DMS53 (cell line): ENCODE measurements at regions not wholly inside any gene's neighbourhood (a gene's known extent, or its start where the extent isn't known, plus 50 kb on each side); places are given as distances from the start of the nearest gene placed in this dataset.
"Not testable (repeated sequence)": the region's sequence is repeated elsewhere in the genome, so short reads cannot be mapped to it uniquely, and the experiment has no call there.

Experiments
- DNase-seq: peaks from one replicate; lab custom pipeline; 2025; lab: John Stamatoyannopoulos, UW

GRCh38 chr7:20520530-20520929 lies 94.9 kb upstream of the ABCB5 start:
- no peak for DNase-seq

GRCh38 chr7:20521243-20521642 lies 94.2 kb upstream of the ABCB5 start:
- DNase-seq, result no peak

GRCh38 chr7:20529260-20529659 lies 86.2 kb upstream of the ABCB5 start:
- peak; percentile 53 for DNase-seq

- no peak for DNase-seq
Measured at GRCh38 chr7:20532890-20533289, 82.6 kb upstream of the ABCB5 start.

- DNase-seq, result no peak
Measured at GRCh38 chr7:20534543-20534942, 80.9 kb upstream of the ABCB5 start.

GRCh38 chr7:20535541-20535940 lies 79.9 kb upstream of the ABCB5 start:
- DNase-seq, result no peak

- peak; percentile 87 for DNase-seq
Measured at GRCh38 chr7:20539201-20539600, 76.3 kb upstream of the ABCB5 start.

- DNase-seq, result peak; percentile 20
Measured at GRCh38 chr7:20541608-20542349, 73.7 kb upstream of the ABCB5 start.

GRCh38 chr7:20542594-20542993 lies 72.9 kb upstream of the ABCB5 start:
- DNase-seq, result no peak

- no peak for DNase-seq
Measured at GRCh38 chr7:20543500-20543899, 72.0 kb upstream of the ABCB5 start.

GRCh38 chr7:20545016-20545415 lies 70.5 kb upstream of the ABCB5 start:
- DNase-seq, result no peak

GRCh38 chr7:20546958-20547357 lies 68.5 kb upstream of the ABCB5 start:
- DNase-seq, result not testable (repeated sequence)

- DNase-seq, result no peak
Measured at GRCh38 chr7:20554072-20554471, 61.4 kb upstream of the ABCB5 start.

- DNase-seq, result no peak
Measured at GRCh38 chr7:20556091-20556490, 59.4 kb upstream of the ABCB5 start.

GRCh38 chr7:20557116-20557515 lies 58.4 kb upstream of the ABCB5 start:
- no peak for DNase-seq

- no peak for DNase-seq
Measured at GRCh38 chr7:20558963-20559716, 56.3 kb upstream of the ABCB5 start.

- no peak for DNase-seq
Measured at GRCh38 chr7:20559883-20560282, 55.6 kb upstream of the ABCB5 start.

- peak; percentile 74 for DNase-seq
Measured at GRCh38 chr7:20560325-20561180, 54.9 kb upstream of the ABCB5 start.

- no peak for DNase-seq
Measured at GRCh38 chr7:20561466-20561865, 54.0 kb upstream of the ABCB5 start.

GRCh38 chr7:20561908-20562307 lies 53.6 kb upstream of the ABCB5 start:
- no peak for DNase-seq

GRCh38 chr7:20562461-20562860 lies 53.0 kb upstream of the ABCB5 start:
- DNase-seq, result no peak
